HL-60/S4 treated with phorbol 12-myristate 13-acetate at 8.2 ng/mL for 4 days and 3 days (cell line): ENCODE measurements at regions not wholly inside any gene's neighbourhood (a gene's known extent, or its start where the extent isn't known, plus 50 kb on each side); places are given as distances from the start of the nearest gene placed in this dataset.
"Not testable (repeated sequence)": the region's sequence is repeated elsewhere in the genome, so short reads cannot be mapped to it uniquely, and the experiment has no call there.

Experiments used
- in situ Hi-C: fragments of 300-500 bp; cut with MboI; formaldehyde crosslinking; loops from 2 replicates; pipeline ENCODE4 v1.15.0; 2022; ENCODE audit warnings: low sequenced_read_pairs

DNA sequence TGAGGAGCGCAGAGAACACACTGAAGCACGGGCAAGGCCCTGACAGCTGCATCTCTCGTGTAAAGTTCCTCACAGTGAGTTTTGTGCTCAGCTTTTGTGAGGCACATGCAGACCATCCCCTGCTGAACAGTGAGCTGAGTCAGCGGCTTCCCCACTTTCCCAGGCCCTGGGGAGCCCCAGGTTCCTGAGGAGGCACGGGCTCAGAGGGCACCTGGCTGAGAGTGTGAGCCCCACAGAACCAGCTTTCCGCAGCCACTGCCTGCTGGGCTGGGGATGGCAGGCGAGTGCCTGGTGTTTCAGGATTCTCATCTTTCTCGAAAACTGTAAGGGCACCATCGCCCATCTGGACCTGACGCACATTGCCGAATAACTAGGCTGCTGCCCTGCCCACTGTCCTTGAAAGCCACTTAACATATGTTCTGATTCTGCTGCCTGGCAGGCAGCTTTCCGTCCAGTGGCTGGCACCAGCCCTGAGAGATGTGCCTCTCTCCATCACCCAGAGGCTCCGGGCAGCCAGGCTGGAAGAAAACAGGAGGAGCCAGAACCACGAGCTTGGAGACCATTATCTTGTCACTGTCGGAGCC, 266.7 kb upstream of the FOXF1 start:
- in situ Hi-C loops = no loop called here

GRCh38 chr16:86244158-86244557, 266.2 kb upstream of the FOXF1 start:
- in situ Hi-C loops = no loop called here

DNA sequence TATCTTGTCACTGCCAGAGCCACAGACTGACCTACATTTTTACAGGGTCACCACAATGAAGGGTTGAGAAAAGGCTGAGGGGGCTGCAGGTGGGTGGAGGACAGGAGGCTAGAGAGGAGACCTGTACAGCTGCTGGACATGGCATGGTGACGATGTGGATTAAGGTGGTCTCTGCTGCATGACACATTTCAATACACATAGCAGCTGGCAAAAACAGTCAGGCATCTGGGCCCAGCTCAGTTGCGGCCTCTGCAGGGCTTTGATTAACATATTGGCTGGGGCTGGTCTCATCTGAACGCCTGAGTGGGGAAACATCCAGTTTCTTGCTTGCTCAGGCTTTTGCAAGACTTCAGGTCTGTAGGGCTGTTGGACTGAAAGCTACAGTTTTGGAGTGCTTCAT, 265.4 kb upstream of the FOXF1 start:
- in situ Hi-C loops = no loop called here

DNA sequence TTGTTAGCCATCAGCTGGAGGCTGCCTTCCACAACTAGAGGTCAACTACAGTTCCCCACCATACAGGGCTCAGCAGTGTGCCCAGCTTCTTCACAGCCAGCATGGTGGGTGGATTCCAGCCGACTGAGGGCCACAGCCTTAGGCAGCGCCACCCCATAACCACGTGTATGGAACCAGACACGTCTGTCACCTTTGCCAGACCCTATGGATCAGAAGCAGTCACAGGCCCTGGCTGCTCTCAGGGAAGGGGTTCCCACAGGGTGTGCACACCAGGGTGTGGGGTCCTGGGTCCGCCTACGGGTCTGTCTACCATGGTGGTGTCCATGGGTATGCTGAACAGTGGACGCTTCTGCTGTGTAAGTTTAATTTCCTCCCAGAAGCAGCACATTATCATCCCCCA, 265.0 kb upstream of the FOXF1 start:
- in situ Hi-C loops = no loop called here

DNA sequence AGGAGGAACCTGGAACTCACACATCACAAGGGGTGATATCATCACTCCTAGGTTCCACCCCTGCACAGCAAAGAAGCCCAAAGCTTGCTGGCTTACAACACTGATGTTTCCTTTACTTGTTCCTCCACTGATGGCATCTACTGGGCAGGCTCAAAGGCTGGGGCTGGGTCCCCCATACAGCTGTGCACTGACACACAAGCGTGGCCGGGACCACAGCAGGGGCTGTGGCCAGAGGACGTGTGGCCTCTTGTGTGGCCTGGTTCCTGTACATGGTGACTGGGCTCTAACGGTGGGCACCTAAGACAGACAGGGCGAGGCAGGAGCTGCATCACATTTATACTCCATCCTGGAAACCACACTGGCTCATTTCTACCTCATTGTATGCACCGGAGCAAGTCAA, 264.4 kb upstream of the FOXF1 start:
- in situ Hi-C loops = no loop called here

DNA sequence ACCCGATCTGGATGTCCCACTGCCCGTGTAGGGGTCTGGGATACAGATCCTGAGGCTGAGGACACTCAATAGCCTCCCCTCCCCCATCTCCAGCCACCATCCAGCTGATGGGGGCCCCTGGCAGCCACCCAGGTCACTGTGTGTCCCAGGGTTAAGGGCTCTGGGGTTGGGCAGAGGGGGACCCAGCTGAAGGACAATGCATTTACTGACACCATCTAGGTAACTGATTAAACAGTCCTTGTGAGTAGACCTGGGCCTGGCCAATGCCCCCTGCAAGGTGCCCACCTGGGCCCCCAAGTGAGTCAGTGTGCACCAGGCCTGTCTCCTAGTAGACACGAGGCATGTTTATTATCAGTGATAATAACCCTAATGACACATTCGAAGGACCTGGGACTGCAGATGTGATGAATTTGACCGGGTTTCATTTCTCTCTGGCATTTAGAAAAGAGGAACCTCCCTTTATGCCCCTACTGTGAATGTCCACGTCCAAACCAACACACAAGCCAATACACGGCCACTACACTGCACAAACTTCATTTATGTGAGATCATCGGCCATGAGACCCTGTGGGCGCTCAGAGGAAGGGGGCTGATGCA, 261.9 kb upstream of the FOXF1 start:
- in situ Hi-C loops = no loop called here

GRCh38 chr16:86249631-86250030, 260.7 kb upstream of the FOXF1 start:
- in situ Hi-C loops = no loop called here

- in situ Hi-C loops = no loop called here
These were observed 258.6 kb upstream of the FOXF1 start for GRCh38 chr16:86251682-86252081.

DNA sequence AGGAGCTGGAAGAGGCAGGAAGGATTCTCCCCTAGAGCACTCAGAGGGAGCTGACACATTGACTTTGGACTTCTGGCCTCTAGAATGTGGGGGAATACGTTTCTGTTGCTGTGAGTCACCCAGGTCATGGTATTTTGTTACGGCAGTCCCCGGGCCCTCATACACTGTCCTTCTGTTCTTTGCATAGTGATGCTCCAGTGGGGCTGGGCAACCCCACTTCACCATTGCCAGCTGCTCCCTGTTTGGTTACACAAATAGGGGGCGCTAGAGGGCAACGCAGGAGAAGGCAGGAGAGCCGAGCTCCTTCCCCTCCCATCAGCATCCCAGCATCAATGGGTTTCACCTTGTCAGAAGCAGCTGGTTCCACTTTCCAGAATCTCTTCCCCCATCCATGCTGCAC, 257.7 kb upstream of the FOXF1 start:
- in situ Hi-C loops = no loop called here

GRCh38 chr16:86255966-86256365, 254.4 kb upstream of the FOXF1 start:
- in situ Hi-C loops = no loop called here

GRCh38 chr16:86256995-86257394, 253.3 kb upstream of the FOXF1 start:
- in situ Hi-C loops = no loop called here

GRCh38 chr16:86257546-86257945, 252.8 kb upstream of the FOXF1 start:
- in situ Hi-C loops = no loop called here

DNA sequence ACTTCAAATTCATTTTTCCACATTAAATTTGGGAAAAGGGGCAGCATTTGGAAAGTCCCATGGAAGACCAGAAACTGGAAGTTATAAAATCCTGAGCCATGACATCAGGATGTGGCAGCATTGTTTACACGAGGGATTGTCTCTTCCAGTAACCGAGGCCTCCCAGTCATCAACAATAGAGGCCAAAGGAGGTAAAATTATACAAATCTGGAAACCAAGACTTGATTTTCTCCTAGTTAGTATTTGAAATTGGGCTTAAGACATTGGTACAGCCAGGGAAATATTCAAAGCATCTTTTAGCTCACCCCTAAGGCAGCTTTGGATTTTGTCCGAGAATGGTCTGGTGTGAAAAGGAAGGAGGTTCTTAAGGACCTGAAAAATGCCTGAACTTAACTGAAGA, 251.6 kb upstream of the FOXF1 start:
- in situ Hi-C loops = no loop called here

- in situ Hi-C loops = no loop called here
These were observed 250.8 kb upstream of the FOXF1 start for GRCh38 chr16:86259499-86259898.

DNA sequence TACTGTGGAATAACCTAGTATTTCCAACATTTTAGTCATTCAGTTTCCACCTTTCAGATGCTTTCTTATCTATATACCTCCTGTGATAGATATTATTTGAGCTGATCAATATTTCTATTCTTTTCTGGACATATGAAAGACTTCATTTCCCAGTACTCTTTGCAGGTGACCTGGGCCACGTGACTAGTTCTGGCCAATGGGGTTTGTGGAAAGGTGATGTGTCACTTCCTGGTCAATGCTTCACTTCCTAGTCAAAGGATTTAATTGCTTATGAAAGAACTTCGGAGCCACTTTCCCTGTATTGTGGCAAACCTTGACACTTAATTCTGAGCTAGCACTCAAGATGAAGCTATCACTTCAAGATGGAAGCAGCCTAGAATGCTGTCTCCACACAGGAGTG, 248.9 kb upstream of the FOXF1 start:
- in situ Hi-C loops = no loop called here

- in situ Hi-C loops = not testable (repeated sequence)
These were observed 242.7 kb upstream of the FOXF1 start for GRCh38 chr16:86267657-86268056.

GRCh38 chr16:86270696-86271095, 239.6 kb upstream of the FOXF1 start:
- in situ Hi-C loops = no loop called here

DNA sequence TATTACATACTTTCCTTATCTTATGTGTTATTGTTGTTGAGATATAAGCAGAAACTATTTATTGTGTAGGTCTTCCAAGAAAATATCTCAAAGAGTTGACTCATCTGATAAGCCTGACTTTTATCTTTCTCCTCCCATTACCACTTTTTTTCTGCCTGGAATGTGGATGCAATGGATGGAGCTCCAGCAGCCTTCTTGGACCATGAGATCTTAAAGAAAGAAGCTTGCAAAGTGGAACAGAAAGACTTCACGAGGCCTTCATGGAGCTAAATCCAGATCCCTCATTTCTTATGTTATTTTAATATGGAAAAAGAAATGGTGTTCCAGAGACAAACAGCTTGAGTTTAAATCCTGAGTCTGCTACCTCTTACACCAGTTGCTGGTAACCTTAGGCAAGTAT, 237.6 kb upstream of the FOXF1 start:
- in situ Hi-C loops = no loop called here

GRCh38 chr16:86277221-86277620, 233.1 kb upstream of the FOXF1 start:
- in situ Hi-C loops = no loop called here

- in situ Hi-C loops = not testable (repeated sequence)
These were observed 232.5 kb upstream of the FOXF1 start for GRCh38 chr16:86277859-86278258.

DNA sequence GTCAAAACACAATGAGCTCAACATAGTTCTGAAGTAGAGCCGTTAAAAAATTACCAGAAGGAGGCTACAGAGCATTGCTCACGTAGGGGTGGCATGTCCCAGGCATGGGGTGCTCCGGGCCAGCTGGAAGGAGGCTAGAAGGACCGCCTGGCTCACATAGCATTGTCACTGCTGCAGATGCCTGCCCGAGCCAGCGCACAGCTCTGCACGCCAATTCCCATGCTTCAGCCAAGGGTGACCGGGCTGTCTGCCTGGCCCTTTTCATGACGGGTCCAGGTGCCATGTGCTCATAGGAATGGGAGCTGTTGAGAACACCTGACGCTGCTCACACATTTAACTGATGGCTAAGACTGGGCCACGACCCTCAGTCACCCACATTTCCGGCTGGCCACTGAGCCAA, 228.9 kb upstream of the FOXF1 start:
- in situ Hi-C loops = no loop called here

- in situ Hi-C loops = no loop called here
These were observed 226.4 kb upstream of the FOXF1 start for GRCh38 chr16:86283944-86284343.

DNA sequence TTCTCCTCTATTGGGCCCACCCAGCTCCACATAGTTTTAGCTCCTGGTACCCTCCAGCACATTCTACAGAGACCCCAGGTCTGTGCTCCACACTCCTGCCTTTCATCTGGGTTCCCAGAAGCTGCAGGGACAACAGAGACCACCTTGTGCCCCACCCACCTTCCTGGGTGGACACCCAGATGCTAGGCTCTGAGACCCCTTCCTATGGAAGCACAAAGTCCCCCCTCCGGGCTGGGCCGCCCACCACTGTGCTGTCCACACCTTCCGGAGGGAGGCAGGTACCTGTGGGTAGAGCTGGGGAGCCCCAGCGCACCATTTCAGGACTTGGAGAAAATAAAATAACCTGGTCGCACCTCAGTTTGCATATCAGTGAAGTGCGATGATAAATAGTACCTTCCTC, 224.9 kb upstream of the FOXF1 start:
- in situ Hi-C loops = no loop called here
